Spleen (tissue), 11 donors: ENCODE measurements at regions not wholly inside any gene's neighbourhood (a gene's known extent, or its start where the extent isn't known, plus 50 kb on each side); places are given as distances from the start of the nearest gene placed in this dataset.

ENCODE experiments used
- DNase-seq: peaks from one replicate; pipeline ENCODE4 v3.0.0-alpha.2; 2020
- H3K27ac ChIP-seq, 8 donors: fragments of 200-600 bp; sonication (generic) in 7 of 8; 1 replicate in 4 of 8; 2 replicates in 4 of 8; pipeline versions ENCODE4 v1.5.0 to v1.8.0; 2016 to 2021; ENCODE audit warnings: inconsistent platforms in 4 of 8, mild to moderate bottlenecking in 4 of 8, moderate library complexity in 1 of 8
- H3K27me3 ChIP-seq, 7 donors: fragments of 200-600 bp; sonication (generic) in 6 of 7; replicated peaks in 1 of 7; 1 replicate in 4 of 7; 2 replicates in 3 of 7; pipeline versions ENCODE4 v1.5.0 to v1.8.0; 2016 to 2021; ENCODE audit warnings: inconsistent platforms in 3 of 7, mild to moderate bottlenecking in 1 of 7
- H3K36me3 ChIP-seq, 6 donors: fragments of 200-600 bp; sonication (generic) in 5 of 6; 1 replicate in 4 of 6; 2 replicates in 2 of 6; pipeline versions ENCODE4 v1.5.0 to v1.8.0; 2016 to 2021; ENCODE audit warnings: inconsistent platforms in 2 of 6
- H3K4me1 ChIP-seq, 6 donors: fragments of 200-600 bp; sonication (generic) in 5 of 6; 1 replicate in 3 of 6; 2 replicates in 3 of 6; pipeline versions ENCODE4 v1.5.0 to v1.8.0; 2016 to 2021; ENCODE audit warnings: inconsistent platforms in 3 of 6
- H3K4me3 ChIP-seq, 8 donors: fragments of 200-600 bp; sonication (generic) in 7 of 8; 1 replicate in 4 of 8; 2 replicates in 4 of 8; pipeline versions ENCODE4 v1.5.0 to v1.8.0; 2016 to 2021; ENCODE audit warnings: inconsistent platforms in 4 of 8, mild to moderate bottlenecking in 4 of 8, moderate library complexity in 2 of 8
- H3K9me3 ChIP-seq, 8 donors: fragments of 200-600 bp; sonication (generic) in 7 of 8; 1 replicate in 4 of 8; 2 replicates in 4 of 8; pipeline versions ENCODE4 v1.5.0 to v1.8.0; 2016 to 2021; ENCODE audit warnings: inconsistent platforms in 4 of 8
- POLR2A ChIP-seq, 3 donors: fragments of 450-650 bp; IDR thresholded peaks; one replicate each; pipeline ENCODE4 v1.5.1; 2017; ENCODE audit warnings: antibody characterized with exemption in 3 of 3, mild to moderate bottlenecking in 1 of 3
- POLR2AphosphoS5 ChIP-seq, 3 donors: sonication (generic); formaldehyde crosslinking; IDR thresholded peaks; one replicate each; pipeline ENCODE4 v1.5.1; 2017; ENCODE audit warnings: antibody characterized with exemption in 3 of 3
- WGBS, 5 donors: extraction: QIAGEN DNeasy Blood & Tissue Kit in 3 of 5; methylation state at CpG; one replicate each; pipeline versions ENCODE4 v1.1.5 to v1.1.7; 2013 to 2018; 5-methylcytosine and 5-hydroxymethylcytosine counted together
- intact Hi-C: fragments of 100-400 bp; cut with DNase I; formaldehyde crosslinking; loops from one replicate; pipeline ENCODE4 v1.15.0; 2023; ENCODE audit warnings: low total_unique reads
- TF ChIP-seq, protein P1 (sequence below), 11 experiments: fragments of 200-600 bp in 7 of 11; fragments of 450-650 bp in 4 of 11; sonication (generic) in 4 of 11; IDR thresholded peaks in 8 of 11; conservative IDR thresholded peaks in 3 of 11; 1 replicate in 7 of 11; 2 replicates in 4 of 11; pipeline versions ENCODE4 v1.4.0 to v1.8.0; 2016 to 2021; ENCODE audit warnings: antibody characterized with exemption in 11 of 11, inconsistent platforms in 4 of 11, mild to moderate bottlenecking in 1 of 11
- donor health status: healthy with polysubstance abuse.
- donor health status: DM: no; HTN: no; CAD: no; lungs with moderate emphysema.
- donor health status: DM: no; HTN: no; CAD: no.
- donor health status: Bipolar disorder and iron deficiency.
- donor health status: healthy.
- donor health status: DM: no; HTN: no; CAD: no.
- donor health status: DM: yes; HTN: yes; CAD: no.

DNA sequence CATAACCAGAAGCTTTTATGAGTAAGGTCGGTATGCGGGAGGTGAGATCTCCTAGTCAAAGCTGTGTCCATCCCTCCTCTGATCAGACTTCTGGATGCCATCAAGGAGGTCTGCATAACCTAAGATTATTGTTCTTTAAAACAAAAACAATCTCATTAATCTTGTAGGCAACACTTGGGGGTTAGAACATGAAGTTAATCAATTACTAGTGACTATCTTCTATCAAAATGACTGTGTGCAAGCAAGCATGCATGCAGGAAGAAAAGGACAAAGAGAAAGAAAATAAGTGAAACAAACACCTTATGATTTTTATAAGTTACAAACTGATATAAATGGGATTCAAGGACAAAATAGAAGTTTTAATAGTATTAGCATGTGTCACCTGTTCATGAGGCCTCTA lies 2435.9 kb upstream of the PCDH20 start:
- Histone ChIP-seq H3K4me3 (no peak overlapping the region), H3K36me3 (no peaks in the 10 kb centered on the region), H3K4me1 (no peaks in the 10 kb centered on the region), H3K27me3 (no peaks in the 10 kb centered on the region), H3K27ac (no peak overlapping the region), H3K9me3 (peaks cover 0 to 4% (median 0%) of the 10 kb centered on the region in 8 donors)
- no peak for DNase-seq
- 94 to 98% (median 94%) methylated on average over 2 of the region's 2 CpGs for WGBS, 5 donors
- intact Hi-C loops = no loop called here
- TF ChIP-seq POLR2AphosphoS5 (IDR thresholded peaks at IDR 0.05) (no peak), POLR2A (IDR thresholded peaks at IDR 0.05) (no peak)
- TF ChIP-seq, protein P1, sequence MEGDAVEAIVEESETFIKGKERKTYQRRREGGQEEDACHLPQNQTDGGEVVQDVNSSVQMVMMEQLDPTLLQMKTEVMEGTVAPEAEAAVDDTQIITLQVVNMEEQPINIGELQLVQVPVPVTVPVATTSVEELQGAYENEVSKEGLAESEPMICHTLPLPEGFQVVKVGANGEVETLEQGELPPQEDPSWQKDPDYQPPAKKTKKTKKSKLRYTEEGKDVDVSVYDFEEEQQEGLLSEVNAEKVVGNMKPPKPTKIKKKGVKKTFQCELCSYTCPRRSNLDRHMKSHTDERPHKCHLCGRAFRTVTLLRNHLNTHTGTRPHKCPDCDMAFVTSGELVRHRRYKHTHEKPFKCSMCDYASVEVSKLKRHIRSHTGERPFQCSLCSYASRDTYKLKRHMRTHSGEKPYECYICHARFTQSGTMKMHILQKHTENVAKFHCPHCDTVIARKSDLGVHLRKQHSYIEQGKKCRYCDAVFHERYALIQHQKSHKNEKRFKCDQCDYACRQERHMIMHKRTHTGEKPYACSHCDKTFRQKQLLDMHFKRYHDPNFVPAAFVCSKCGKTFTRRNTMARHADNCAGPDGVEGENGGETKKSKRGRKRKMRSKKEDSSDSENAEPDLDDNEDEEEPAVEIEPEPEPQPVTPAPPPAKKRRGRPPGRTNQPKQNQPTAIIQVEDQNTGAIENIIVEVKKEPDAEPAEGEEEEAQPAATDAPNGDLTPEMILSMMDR (IDR thresholded peaks at IDR 0.05 in 8 of 11, conservative IDR thresholded peaks at IDR 0.05 in 3 of 11) = no peak

DNA sequence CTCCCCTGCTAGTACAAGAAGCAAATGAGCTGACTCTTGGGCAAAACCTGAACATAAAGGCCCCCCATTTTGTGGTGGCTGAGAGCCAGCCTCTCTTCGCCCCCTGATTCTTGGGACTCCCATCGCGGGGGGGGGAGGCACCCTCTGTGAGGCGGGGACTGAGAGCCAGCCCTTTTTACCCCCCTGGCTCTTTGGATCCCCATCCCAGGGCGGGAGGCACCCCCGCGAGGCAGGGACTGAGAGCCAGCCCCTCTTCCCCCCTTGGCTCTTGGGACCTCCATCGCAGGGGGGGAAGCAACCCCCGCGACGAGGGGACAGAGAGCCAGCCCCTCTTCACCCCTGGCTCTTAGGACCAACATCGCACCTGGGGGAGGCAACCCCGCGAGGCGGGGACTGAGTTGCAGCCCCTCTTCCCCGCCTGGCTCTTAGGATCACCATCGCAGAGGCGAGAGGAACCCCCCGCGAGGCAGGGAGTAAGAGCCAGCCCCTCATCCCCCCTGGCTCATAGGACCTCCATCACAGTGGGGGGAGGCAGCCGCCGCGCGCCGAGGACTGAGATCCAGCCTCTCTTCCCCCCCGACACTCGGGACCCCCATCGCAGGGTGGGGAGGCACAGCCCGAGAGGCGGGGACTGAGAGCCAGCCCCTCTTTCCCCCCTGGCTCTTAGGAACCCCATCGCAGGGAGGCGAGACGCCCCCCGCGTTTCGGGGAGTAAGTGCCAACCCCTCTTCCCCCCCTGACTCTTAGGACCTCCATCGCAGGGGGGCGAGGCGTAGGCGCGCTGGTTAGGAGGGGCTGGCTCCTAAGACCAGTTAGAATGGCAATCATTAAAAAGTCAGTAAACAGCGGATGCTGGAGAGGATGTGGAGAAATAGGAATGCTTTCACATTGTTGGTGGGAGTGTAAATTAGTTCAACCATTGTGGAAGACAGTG lies 2428.4 kb upstream of the PCDH20 start:
- H3K27ac ChIP-seq = no peak overlapping the region
- H3K27me3 ChIP-seq = no peaks in the 10 kb centered on the region
- H3K4me3 ChIP-seq = no peak overlapping the region
- no peak for DNase-seq
- no peaks in the 10 kb centered on the region for H3K4me1 ChIP-seq
- no peaks in the 10 kb centered on the region for H3K36me3 ChIP-seq
- intact Hi-C loops = no loop called here
- TF ChIP-seq, protein P1 (IDR thresholded peaks at IDR 0.05 in 8 of 11, conservative IDR thresholded peaks at IDR 0.05 in 3 of 11) = no peak
- TF ChIP-seq POLR2AphosphoS5 (IDR thresholded peaks at IDR 0.05) = no peak
- no peak for TF ChIP-seq POLR2A (IDR thresholded peaks at IDR 0.05)
- 95 to 98% (median 97%) methylated on average over 36 to 42 of the region's 42 CpGs for WGBS, 5 donors
- peaks cover 0 to 65% (median 47%) of the 10 kb centered on the region in 8 donors for H3K9me3 ChIP-seq

DNA sequence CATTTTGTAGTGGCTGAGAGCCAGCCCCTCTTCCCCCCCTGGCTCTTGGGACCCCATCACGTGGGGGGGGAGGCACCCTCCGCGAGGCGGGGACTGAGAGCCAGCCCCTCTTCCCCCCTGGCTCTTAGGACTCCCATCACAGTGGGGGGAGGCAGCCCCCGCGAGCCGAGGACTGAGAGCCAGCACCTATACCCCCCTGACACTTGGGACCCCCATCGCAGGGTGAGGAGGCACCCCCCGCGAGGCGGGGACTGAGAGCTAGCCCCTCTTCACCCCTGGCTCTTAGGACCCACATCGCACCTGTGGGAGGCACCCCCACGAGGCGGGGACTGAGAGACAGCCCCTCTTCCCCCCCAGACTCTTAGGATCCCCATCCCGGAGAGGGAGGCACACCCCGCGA lies 2426.5 kb upstream of the PCDH20 start:
- TF ChIP-seq POLR2A (IDR thresholded peaks at IDR 0.05) (no peak), POLR2AphosphoS5 (IDR thresholded peaks at IDR 0.05) (no peak)
- TF ChIP-seq, protein P1 (IDR thresholded peaks at IDR 0.05 in 8 of 11, conservative IDR thresholded peaks at IDR 0.05 in 3 of 11) = no peak
- no peak for DNase-seq
- H3K4me1 ChIP-seq = no peaks in the 10 kb centered on the region
- intact Hi-C loops = no loop called here
- H3K27me3 ChIP-seq = no peaks in the 10 kb centered on the region
- H3K4me3 ChIP-seq = no peak overlapping the region
- H3K36me3 ChIP-seq = no peaks in the 10 kb centered on the region
- H3K27ac ChIP-seq = no peak overlapping the region
- H3K9me3 ChIP-seq = peaks cover 0 to 80% (median 53%) of the 10 kb centered on the region in 8 donors
- 92 to 96% (median 94%) methylated on average over 10 to 17 of the region's 17 CpGs; no CpG with 5 or more reads in 1 of the 5 donors for WGBS, 5 donors
